ENCODE measurements at regions not wholly inside any gene's neighbourhood (a gene's known extent, or its start where the extent isn't known, plus 50 kb on each side); places are given as distances from the start of the nearest gene placed in this dataset.

- DNase-seq (ENCODE audit: low spot score) = no peak
- in situ Hi-C loops (cut with MboI; ENCODE audit: low pct_unique_long_range_greater_than_20kb, low sequenced_read_pairs, unreplicated experiment) = no loop called here
- no peak for TF ChIP-seq CTCF (IDR thresholded peaks at IDR 0.05; ENCODE audit: extremely low read depth, insufficient read depth, missing control alignments)
These were observed 225.1 kb upstream of the PLSCR5 start for GRCh38 chr3:146830231-146830630.

- TF ChIP-seq CTCF (IDR thresholded peaks at IDR 0.05; ENCODE audit: extremely low read depth, insufficient read depth, missing control alignments) = no peak
- in situ Hi-C loops (cut with MboI; ENCODE audit: low pct_unique_long_range_greater_than_20kb, low sequenced_read_pairs, unreplicated experiment) = no loop called here
- DNase-seq (ENCODE audit: low spot score) = no peak
These were observed 222.7 kb upstream of the PLSCR5 start for GRCh38 chr3:146827836-146828235.

GRCh38 chr3:146823622-146824021, 218.5 kb upstream of the PLSCR5 start:
- TF ChIP-seq CTCF (IDR thresholded peaks at IDR 0.05; ENCODE audit: extremely low read depth, insufficient read depth, missing control alignments) = no peak
- no peak for DNase-seq (ENCODE audit: low spot score)
- in situ Hi-C loops (cut with MboI; ENCODE audit: low pct_unique_long_range_greater_than_20kb, low sequenced_read_pairs, unreplicated experiment) = no loop called here

DNA sequence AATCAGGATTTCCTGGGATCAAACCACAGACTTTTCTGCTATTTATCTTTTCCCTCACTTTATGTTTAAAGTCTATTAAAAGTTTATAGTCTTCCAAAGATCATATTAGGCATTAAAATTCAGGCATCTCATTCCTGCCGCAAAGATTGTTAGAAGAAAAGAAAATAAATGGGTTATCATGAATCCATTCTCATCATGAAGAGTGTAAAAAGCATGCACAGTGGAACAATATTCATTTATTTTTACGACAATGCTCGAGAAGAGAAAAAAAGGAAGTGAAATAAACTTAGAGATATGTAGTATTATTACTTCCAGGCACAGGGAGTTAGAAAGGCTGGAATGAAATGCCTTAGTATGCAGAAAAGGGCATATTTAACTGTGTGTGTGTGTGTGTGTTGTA, 213.7 kb upstream of the PLSCR5 start:
- TF ChIP-seq CTCF (IDR thresholded peaks at IDR 0.05; ENCODE audit: extremely low read depth, insufficient read depth, missing control alignments) = no peak
- in situ Hi-C loops (cut with MboI; ENCODE audit: low pct_unique_long_range_greater_than_20kb, low sequenced_read_pairs, unreplicated experiment) = no loop called here

GRCh38 chr3:146818301-146818700, 213.2 kb upstream of the PLSCR5 start:
- in situ Hi-C loops (cut with MboI; ENCODE audit: low pct_unique_long_range_greater_than_20kb, low sequenced_read_pairs, unreplicated experiment) = no loop called here
- no peak for TF ChIP-seq CTCF (IDR thresholded peaks at IDR 0.05; ENCODE audit: extremely low read depth, insufficient read depth, missing control alignments)
- DNase-seq (ENCODE audit: low spot score) = no peak

More for the DNA sequence above, 213.7 kb upstream of the PLSCR5 start:
- DNase-seq (ENCODE audit: low spot score) = no peak

DNA sequence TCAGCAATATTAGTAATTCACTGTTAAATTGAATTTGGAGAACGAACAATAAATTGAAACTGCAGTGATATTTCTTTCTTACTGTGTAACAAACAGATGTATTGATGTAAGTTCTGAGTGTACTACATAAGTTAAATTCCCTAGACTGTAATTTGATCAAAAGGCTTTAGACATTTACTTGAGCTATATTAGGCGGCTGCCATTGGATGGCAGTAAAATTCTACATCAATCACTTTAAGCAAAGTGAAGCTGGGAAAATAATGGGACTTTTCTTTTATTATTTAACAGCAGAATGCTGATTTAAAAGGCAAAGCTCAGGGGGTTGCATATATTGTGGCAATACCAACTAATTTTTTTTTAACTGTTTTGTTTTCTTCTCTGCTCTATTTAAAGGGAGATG, 212.6 kb upstream of the PLSCR5 start:
- DNase-seq (ENCODE audit: low spot score) = no peak

More for the DNA sequence above, 212.6 kb upstream of the PLSCR5 start:
- in situ Hi-C loops (cut with MboI; ENCODE audit: low pct_unique_long_range_greater_than_20kb, low sequenced_read_pairs, unreplicated experiment) = no loop called here
- TF ChIP-seq CTCF (IDR thresholded peaks at IDR 0.05; ENCODE audit: extremely low read depth, insufficient read depth, missing control alignments) = no peak

Data from GM13977 (cell line).